ENCODE measurements at regions not wholly inside any gene's neighbourhood (a gene's known extent, or its start where the extent isn't known, plus 50 kb on each side); places are given as distances from the start of the nearest gene placed in this dataset.

DNA sequence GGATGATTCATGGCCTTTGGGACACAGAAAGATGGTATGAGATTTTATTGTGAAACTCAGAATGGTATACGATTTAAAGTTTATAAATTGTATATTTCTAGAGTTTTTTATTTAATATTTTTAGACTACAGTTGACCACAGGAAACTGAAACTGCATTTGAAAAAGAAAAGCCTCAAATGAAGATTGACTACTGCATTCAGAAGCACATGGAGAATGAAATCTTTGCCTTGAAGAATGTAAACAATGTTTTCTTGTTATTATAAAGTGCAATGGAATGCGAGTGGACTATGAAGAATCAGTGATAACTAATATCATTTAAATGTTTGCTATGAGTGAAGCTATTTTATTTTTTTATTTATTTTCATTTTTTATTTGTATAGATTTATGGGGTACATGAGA is 169.1 kb upstream of the CDH18 start:
- intact Hi-C loops (cut with micrococcal nuclease; ENCODE audit: unreplicated experiment), result no loop called here
- no peak for DNase-seq (ENCODE audit: low spot score)
- no peaks in the 10 kb centered on the region for H3K36me3 ChIP-seq (ENCODE audit: insufficient read depth, low read length)
- ChIA-PET CTCF (ENCODE audit: unreplicated experiment) (no interaction called here), POLR2A (no interaction called here)
- H3K4me2 ChIP-seq (ENCODE audit: low read length), result no peak overlapping the region
- no peaks in the 10 kb centered on the region for H3K79me2 ChIP-seq (ENCODE audit: insufficient read depth, low read depth, low read length)
- no TSS peak for BruUV-seq (replicated peaks)
- TF ChIP-seq, protein P1, sequence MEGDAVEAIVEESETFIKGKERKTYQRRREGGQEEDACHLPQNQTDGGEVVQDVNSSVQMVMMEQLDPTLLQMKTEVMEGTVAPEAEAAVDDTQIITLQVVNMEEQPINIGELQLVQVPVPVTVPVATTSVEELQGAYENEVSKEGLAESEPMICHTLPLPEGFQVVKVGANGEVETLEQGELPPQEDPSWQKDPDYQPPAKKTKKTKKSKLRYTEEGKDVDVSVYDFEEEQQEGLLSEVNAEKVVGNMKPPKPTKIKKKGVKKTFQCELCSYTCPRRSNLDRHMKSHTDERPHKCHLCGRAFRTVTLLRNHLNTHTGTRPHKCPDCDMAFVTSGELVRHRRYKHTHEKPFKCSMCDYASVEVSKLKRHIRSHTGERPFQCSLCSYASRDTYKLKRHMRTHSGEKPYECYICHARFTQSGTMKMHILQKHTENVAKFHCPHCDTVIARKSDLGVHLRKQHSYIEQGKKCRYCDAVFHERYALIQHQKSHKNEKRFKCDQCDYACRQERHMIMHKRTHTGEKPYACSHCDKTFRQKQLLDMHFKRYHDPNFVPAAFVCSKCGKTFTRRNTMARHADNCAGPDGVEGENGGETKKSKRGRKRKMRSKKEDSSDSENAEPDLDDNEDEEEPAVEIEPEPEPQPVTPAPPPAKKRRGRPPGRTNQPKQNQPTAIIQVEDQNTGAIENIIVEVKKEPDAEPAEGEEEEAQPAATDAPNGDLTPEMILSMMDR (conservative IDR thresholded peaks at IDR 0.05; ENCODE audit: low read length), result no peak
- no peak for TF ChIP-seq EZH2phosphoT487 (IDR thresholded peaks at IDR 0.05; ENCODE audit: borderline replicate concordance, low read depth, low read length)
- H4K20me1 ChIP-seq (ENCODE audit: insufficient read depth, low read length), result no peaks in the 10 kb centered on the region
- no peaks in the 10 kb centered on the region for H3K4me1 ChIP-seq (ENCODE audit: insufficient read depth, low read length, poor library complexity, severe bottlenecking)
- H2AFZ ChIP-seq (ENCODE audit: low read length), result no peak overlapping the region
- no peak overlapping the region for H3K27ac ChIP-seq (ENCODE audit: low read depth, low read length, poor library complexity, severe bottlenecking)
- no peaks in the 10 kb centered on the region for H3K9me2 ChIP-seq (ENCODE audit: insufficient read depth, low read length)
- H3K9me3 ChIP-seq (ENCODE audit: low read length), result no peaks in the 10 kb centered on the region
- H3K4me3 ChIP-seq (ENCODE audit: low read depth, low read length, poor library complexity, severe bottlenecking), result no peak overlapping the region

DNA sequence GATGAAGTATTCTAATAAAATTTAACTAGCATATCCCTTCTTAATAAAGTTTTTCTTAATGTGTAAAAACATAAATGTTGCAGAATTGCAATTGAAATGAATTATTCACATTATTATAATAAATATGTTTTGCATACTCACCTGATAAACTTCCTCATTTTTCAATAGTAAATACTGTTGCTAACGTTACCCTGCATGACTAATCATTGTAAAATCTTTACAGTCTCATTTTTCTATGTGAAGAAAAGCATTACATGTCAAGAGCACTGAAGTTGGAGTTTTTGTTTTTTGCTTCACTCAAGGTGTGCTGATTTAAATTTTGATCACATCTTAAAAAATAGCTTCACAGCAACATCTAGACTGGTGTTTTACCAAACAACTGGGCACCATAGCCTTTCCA is 157.2 kb upstream of the CDH18 start:
- Histone ChIP-seq H3K9me2 (ENCODE audit: insufficient read depth, low read length) (no peaks in the 10 kb centered on the region), H2AFZ (ENCODE audit: low read length) (no peak overlapping the region), H3K79me2 (ENCODE audit: insufficient read depth, low read depth, low read length) (no peaks in the 10 kb centered on the region), H3K4me3 (ENCODE audit: low read depth, low read length, poor library complexity, severe bottlenecking) (no peak overlapping the region), H3K4me1 (ENCODE audit: insufficient read depth, low read length, poor library complexity, severe bottlenecking) (no peaks in the 10 kb centered on the region), H3K9me3 (ENCODE audit: low read length) (0 out of 2 replicates have a peak, but pooled peaks cover 6% of the 10 kb centered on the region), H3K36me3 (ENCODE audit: insufficient read depth, low read length) (no peaks in the 10 kb centered on the region), H4K20me1 (ENCODE audit: insufficient read depth, low read length) (no peaks in the 10 kb centered on the region), H3K27ac (ENCODE audit: low read depth, low read length, poor library complexity, severe bottlenecking) (no peak overlapping the region), H3K4me2 (ENCODE audit: low read length) (no peak overlapping the region)
- ChIA-PET CTCF (ENCODE audit: unreplicated experiment) (no interaction called here), POLR2A (no interaction called here)
- TF ChIP-seq EZH2phosphoT487 (IDR thresholded peaks at IDR 0.05; ENCODE audit: borderline replicate concordance, low read depth, low read length), result no peak
- TF ChIP-seq, protein P1 (conservative IDR thresholded peaks at IDR 0.05; ENCODE audit: low read length), result no peak
- intact Hi-C loops (cut with micrococcal nuclease; ENCODE audit: unreplicated experiment), result no loop called here
- no peak for DNase-seq (ENCODE audit: low spot score)
- no TSS peak for BruUV-seq (replicated peaks)

DNA sequence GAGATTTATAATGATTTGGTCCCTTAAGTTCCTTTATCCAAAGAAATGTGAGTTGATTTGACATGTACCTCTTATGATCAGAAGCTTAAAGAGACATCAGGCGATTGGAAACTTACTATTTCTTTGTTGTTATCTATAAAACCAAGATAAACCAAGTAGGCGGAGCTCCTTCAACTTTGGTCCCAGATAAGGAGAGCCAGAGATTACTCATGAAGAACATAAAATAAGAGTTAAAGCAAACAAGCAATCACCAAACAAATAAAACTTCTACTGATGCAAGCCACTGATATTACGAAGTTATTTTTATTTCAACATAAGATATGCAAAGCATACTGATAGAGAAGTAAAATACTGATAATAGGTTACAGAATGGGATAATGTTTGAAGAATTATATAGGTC is 141.5 kb upstream of the CDH18 start:
- no TSS peak for BruUV-seq (replicated peaks)
- Histone ChIP-seq H3K9me2 (ENCODE audit: insufficient read depth, low read length) (no peaks in the 10 kb centered on the region), H2AFZ (ENCODE audit: low read length) (no peak overlapping the region), H3K27ac (ENCODE audit: low read depth, low read length, poor library complexity, severe bottlenecking) (no peak overlapping the region), H3K79me2 (ENCODE audit: insufficient read depth, low read depth, low read length) (no peaks in the 10 kb centered on the region), H3K4me2 (ENCODE audit: low read length) (no peak overlapping the region), H4K20me1 (ENCODE audit: insufficient read depth, low read length) (no peaks in the 10 kb centered on the region), H3K4me1 (ENCODE audit: insufficient read depth, low read length, poor library complexity, severe bottlenecking) (no peaks in the 10 kb centered on the region), H3K36me3 (ENCODE audit: insufficient read depth, low read length) (no peaks in the 10 kb centered on the region), H3K9me3 (ENCODE audit: low read length) (no peaks in the 10 kb centered on the region), H3K4me3 (ENCODE audit: low read depth, low read length, poor library complexity, severe bottlenecking) (no peak overlapping the region)
- CTCF ChIA-PET (ENCODE audit: unreplicated experiment), result no interaction called here
- POLR2A ChIA-PET, result interaction anchor here (0.7 kb wide), 1 partner anchor 95 kb away, joined by 4 read pairs; no protein-coding TSS in a partner anchor
- TF ChIP-seq, protein P1 (conservative IDR thresholded peaks at IDR 0.05; ENCODE audit: low read length), result no peak
- no peak for TF ChIP-seq EZH2phosphoT487 (IDR thresholded peaks at IDR 0.05; ENCODE audit: borderline replicate concordance, low read depth, low read length)
- no peak for DNase-seq (ENCODE audit: low spot score)
- intact Hi-C loops (cut with micrococcal nuclease; ENCODE audit: unreplicated experiment), result no loop called here

All from OCI-LY7 (cell line).